ENCODE measurements at regions not wholly inside any gene's neighbourhood (a gene's known extent, or its start where the extent isn't known, plus 50 kb on each side); places are given as distances from the start of the nearest gene placed in this dataset.
"Not testable (repeated sequence)": the region's sequence is repeated elsewhere in the genome, so short reads cannot be mapped to it uniquely, and the experiment has no call there.

GRCh38 chr2:35822716-35823115 lies 532.9 kb upstream of the CRIM1 start:
- no peak overlapping the region for H3K4me3 ChIP-seq (ENCODE audit: low read depth, low read length)
- DNase-seq (ENCODE audit: low read depth, low spot score), result no peak
- CTCF ChIA-PET, result no interaction called here
- POLR2A ChIA-PET, result no interaction called here
- no peak for TF ChIP-seq CTCF (IDR thresholded peaks at IDR 0.05; ENCODE audit: insufficient read depth, low read length, missing control alignments)

GRCh38 chr2:35821675-35822074 lies 533.9 kb upstream of the CRIM1 start:
- DNase-seq (ENCODE audit: low read depth, low spot score), result no peak
- no peak for TF ChIP-seq CTCF (IDR thresholded peaks at IDR 0.05; ENCODE audit: insufficient read depth, low read length, missing control alignments)
- ChIA-PET POLR2A (no interaction called here), CTCF (no interaction called here)
- H3K4me3 ChIP-seq (ENCODE audit: low read depth, low read length), result no peak overlapping the region

- ChIA-PET POLR2A (no interaction called here), CTCF (no interaction called here)
- no peak for DNase-seq (ENCODE audit: low read depth, low spot score)
- no peak for TF ChIP-seq CTCF (IDR thresholded peaks at IDR 0.05; ENCODE audit: insufficient read depth, low read length, missing control alignments)
- no peak overlapping the region for H3K4me3 ChIP-seq (ENCODE audit: low read depth, low read length)
These were observed 535.2 kb upstream of the CRIM1 start for GRCh38 chr2:35820391-35820790.

GRCh38 chr2:35819033-35819432 lies 536.5 kb upstream of the CRIM1 start:
- TF ChIP-seq CTCF (IDR thresholded peaks at IDR 0.05; ENCODE audit: insufficient read depth, low read length, missing control alignments), result no peak
- POLR2A ChIA-PET, result no interaction called here
- H3K4me3 ChIP-seq (ENCODE audit: low read depth, low read length), result no peak overlapping the region
- CTCF ChIA-PET, result no interaction called here
- no peak for DNase-seq (ENCODE audit: low read depth, low spot score)

- DNase-seq (ENCODE audit: low read depth, low spot score); H3K4me3 ChIP-seq (ENCODE audit: low read depth, low read length); CTCF ChIA-PET; POLR2A ChIA-PET: not testable (repeated sequence)
These were observed 537.2 kb upstream of the CRIM1 start for GRCh38 chr2:35818359-35818758.

- H3K4me3 ChIP-seq (ENCODE audit: low read depth, low read length); CTCF ChIA-PET; POLR2A ChIA-PET; DNase-seq (ENCODE audit: low read depth, low spot score): not testable (repeated sequence)
These were observed 541.0 kb upstream of the CRIM1 start for GRCh38 chr2:35814597-35814996.

GRCh38 chr2:35803126-35803525 lies 552.5 kb upstream of the CRIM1 start:
- H3K4me3 ChIP-seq (ENCODE audit: low read depth, low read length), result no peak overlapping the region
- no peak for DNase-seq (ENCODE audit: low read depth, low spot score)
- ChIA-PET POLR2A (no interaction called here), CTCF (no interaction called here)
- TF ChIP-seq CTCF (IDR thresholded peaks at IDR 0.05; ENCODE audit: insufficient read depth, low read length, missing control alignments), result no peak

All from AG04449 (cell line).